OCI-LY1 (cell line): ENCODE measurements at regions not wholly inside any gene's neighbourhood (a gene's known extent, or its start where the extent isn't known, plus 50 kb on each side); places are given as distances from the start of the nearest gene placed in this dataset.

ENCODE experiments used
- CTCF ChIP-seq: fragments of 200-600 bp; sonication (generic), shearing (Covaris generic); IDR thresholded peaks from 2 replicates; pipeline ENCODE4 v1.5.1; 2017; ENCODE audit warnings: mild to moderate bottlenecking, antibody characterized with exemption, low read length, moderate library complexity, mixed read lengths
- EZH2 ChIP-seq: fragments of 200-600 bp; sonication (generic), shearing (Covaris generic); IDR thresholded peaks from 2 replicates; pipeline ENCODE4 v1.8.0; 2017; ENCODE audit warnings: borderline replicate concordance, mixed run types, mild to moderate bottlenecking, antibody characterized with exemption, low read length, moderate library complexity, mixed read lengths

GRCh38 chr7:84248843-84249242, 54.3 kb upstream of the SEMA3A start:
- TF ChIP-seq CTCF (no peak), EZH2 (no peak)
